H9 (cell line): ENCODE measurements at regions not wholly inside any gene's neighbourhood (a gene's known extent, or its start where the extent isn't known, plus 50 kb on each side); places are given as distances from the start of the nearest gene placed in this dataset.

ENCODE experiments used
- DNase-seq: peaks from one replicate; pipeline ENCODE4 v3.0.0-alpha.2; 2017
- H2AFZ ChIP-seq: one replicate; pipeline ENCODE4 v1.6.1; 2013; ENCODE audit warnings: mild to moderate bottlenecking, low read length, control low read depth, moderate library complexity
- H2AK5ac ChIP-seq: 2 replicates; pipeline ENCODE4 v1.6.1; 2013; ENCODE audit warnings: low read length, control low read depth, mixed read lengths; ENCODE audit not compliant: insufficient read length
- H2BK120ac ChIP-seq: one replicate; pipeline ENCODE4 v1.6.1; 2013; ENCODE audit warnings: low read depth, mild to moderate bottlenecking, low read length, control low read depth, inconsistent platforms; ENCODE audit not compliant: poor library complexity, severe bottlenecking
- H2BK12ac ChIP-seq: 2 replicates; pipeline ENCODE4 v1.6.1; 2013; ENCODE audit warnings: low read length, control low read depth, mixed read lengths, low read depth; ENCODE audit not compliant: insufficient read length
- H2BK15ac ChIP-seq: 2 replicates; pipeline ENCODE4 v1.6.1; 2013; ENCODE audit warnings: low read depth, low read length, control low read depth
- H2BK20ac ChIP-seq: one replicate; pipeline ENCODE4 v1.6.1; 2013; ENCODE audit warnings: low read depth, mild to moderate bottlenecking, low read length, control low read depth, inconsistent platforms; ENCODE audit not compliant: poor library complexity, severe bottlenecking
- H2BK5ac ChIP-seq: 2 replicates; pipeline ENCODE4 v1.6.1; 2013; ENCODE audit warnings: low read length, control low read depth, mixed read lengths; ENCODE audit not compliant: insufficient read length
- H3K14ac ChIP-seq: 2 replicates; pipeline ENCODE4 v1.6.1; 2013; ENCODE audit warnings: low read length, control low read depth; ENCODE audit not compliant: insufficient read depth
- H3K18ac ChIP-seq: 2 replicates; pipeline ENCODE4 v1.6.1; 2013; ENCODE audit warnings: low read depth, mild to moderate bottlenecking, mixed read lengths, low read length, control low read depth; ENCODE audit not compliant: insufficient read length
- H3K23ac ChIP-seq: 2 replicates; pipeline ENCODE4 v1.6.1; 2013; ENCODE audit warnings: low read length, control low read depth, mixed read lengths, low read depth; ENCODE audit not compliant: insufficient read length
- H3K23me2 ChIP-seq: 2 replicates; pipeline ENCODE4 v1.6.1; 2013; ENCODE audit warnings: low read depth, mild to moderate bottlenecking, mixed read lengths, low read length, control low read depth; ENCODE audit not compliant: insufficient read length, poor library complexity, severe bottlenecking
- H3K27ac ChIP-seq: 2 replicates; pipeline ENCODE4 v1.5.1; 2013; ENCODE audit warnings: low read length, control low read depth, mixed read lengths, low read depth; ENCODE audit not compliant: insufficient read length
- H3K27me3 ChIP-seq: 2 replicates; pipeline ENCODE4 v1.6.1; 2013; ENCODE audit warnings: low read length, control low read depth, inconsistent platforms; ENCODE audit not compliant: insufficient read depth
- H3K4ac ChIP-seq: 2 replicates; pipeline ENCODE4 v1.6.1; 2013; ENCODE audit warnings: low read depth, mild to moderate bottlenecking, control low read depth, inconsistent platforms, low read length, moderate library complexity
- H3K4me1 ChIP-seq: 2 replicates; pipeline ENCODE4 v1.6.1; 2013; ENCODE audit warnings: low read length, control low read depth, inconsistent platforms; ENCODE audit not compliant: insufficient read depth
- H3K4me2 ChIP-seq: 2 replicates; pipeline ENCODE4 v1.6.1; 2013; ENCODE audit warnings: low read length, control low read depth, mixed read lengths; ENCODE audit not compliant: insufficient read length, insufficient read depth
- H3K56ac ChIP-seq: 2 replicates; pipeline ENCODE4 v1.6.1; 2013; ENCODE audit warnings: low read depth, mild to moderate bottlenecking, mixed read lengths, low read length, control low read depth; ENCODE audit not compliant: insufficient read length
- H3K79me1 ChIP-seq: 2 replicates; pipeline ENCODE4 v1.6.1; 2013; ENCODE audit warnings: low read depth, mild to moderate bottlenecking, moderate library complexity, low read length, control low read depth, inconsistent platforms; ENCODE audit not compliant: insufficient read depth, poor library complexity, severe bottlenecking
- H3K79me2 ChIP-seq: 2 replicates; pipeline ENCODE4 v1.6.1; 2013; ENCODE audit warnings: low read length, control low read depth, inconsistent platforms; ENCODE audit not compliant: insufficient read depth
- H3K9ac ChIP-seq: 2 replicates; pipeline ENCODE4 v1.6.1; 2013; ENCODE audit warnings: low read length, control low read depth, mixed read lengths; ENCODE audit not compliant: insufficient read length; ENCODE audit errors: extremely low read depth
- H3K9me3 ChIP-seq: one replicate; pipeline ENCODE4 v1.6.1; 2013; ENCODE audit warnings: low read depth, low read length, inconsistent platforms; ENCODE audit not compliant: control insufficient read depth
- H3T11ph ChIP-seq: one replicate; pipeline ENCODE4 v1.6.1; 2013; ENCODE audit warnings: mild to moderate bottlenecking, low read length, control low read depth, inconsistent platforms
- H4K20me1 ChIP-seq: one replicate; pipeline ENCODE4 v1.6.1; 2013; ENCODE audit not compliant: control insufficient read depth, insufficient read length, insufficient read depth
- H4K5ac ChIP-seq: 2 replicates; pipeline ENCODE4 v1.6.1; 2013; ENCODE audit warnings: low read depth, mild to moderate bottlenecking, mixed read lengths, low read length, control low read depth; ENCODE audit not compliant: insufficient read length
- H4K8ac ChIP-seq: replicated peaks from 2 replicates; pipeline ENCODE4 v1.6.1; 2013; ENCODE audit warnings: low read length, control low read depth, mixed read lengths, low read depth; ENCODE audit not compliant: insufficient read length
- H4K91ac ChIP-seq: 2 replicates; pipeline ENCODE4 v1.6.1; 2013; ENCODE audit warnings: low read depth, mild to moderate bottlenecking, moderate library complexity, mixed read lengths, low read length, control low read depth; ENCODE audit not compliant: insufficient read length
- H3K27ac Mint-ChIP-seq, 3 experiments: 2 replicates in 2 of 3; 3 replicates in 1 of 3; pipeline ENCODE4 v1.8.0; 2020 to 2021; ENCODE audit warnings: mixed read lengths in 3 of 3, mild to moderate bottlenecking in 1 of 3, moderate library complexity in 1 of 3
- H3K27me3 Mint-ChIP-seq: 2 replicates; pipeline ENCODE4 v1.8.0; 2021; ENCODE audit warnings: low read depth, mild to moderate bottlenecking, moderate library complexity, mixed read lengths
- H3K36me3 Mint-ChIP-seq, 3 experiments: 2 replicates in 2 of 3; 3 replicates in 1 of 3; pipeline ENCODE4 v1.8.0; 2020 to 2021; ENCODE audit warnings: low read depth in 3 of 3, mixed read lengths in 3 of 3; ENCODE audit not compliant: insufficient read depth in 1 of 3
- H3K4me1 Mint-ChIP-seq, 2 experiments: 2 replicates each; pipeline ENCODE4 v1.8.0; 2020; ENCODE audit warnings: mixed read lengths in 2 of 2
- H3K4me3 Mint-ChIP-seq, 2 experiments: 2 replicates in 1 of 2; 3 replicates in 1 of 2; pipeline ENCODE4 v1.8.0; 2020 to 2021; ENCODE audit warnings: mild to moderate bottlenecking in 2 of 2, mixed read lengths in 2 of 2, moderate library complexity in 1 of 2
- H3K9me3 Mint-ChIP-seq, 2 experiments: 2 replicates in 1 of 2; 3 replicates in 1 of 2; pipeline ENCODE4 v1.8.0; 2020; ENCODE audit warnings: mild to moderate bottlenecking in 2 of 2, mixed read lengths in 2 of 2, moderate library complexity in 1 of 2
- CTCF ChIP-seq: fragments of 200-600 bp; sonication (generic); conservative IDR thresholded peaks from 3 replicates; pipeline ENCODE4 v1.8.0; 2021; ENCODE audit warnings: antibody characterized with exemption, mild to moderate bottlenecking
- WGBS: extraction: QIAGEN DNeasy Blood & Tissue Kit; methylation state at CpG from one replicate; pipeline ENCODE4 v1.1.7; 2013; ENCODE audit warnings: missing lambda C conversion rate, low lambda C conversion rate, mixed read lengths; ENCODE audit not compliant: insufficient read length; ENCODE audit errors: extremely low coverage; 5-methylcytosine and 5-hydroxymethylcytosine counted together

DNA sequence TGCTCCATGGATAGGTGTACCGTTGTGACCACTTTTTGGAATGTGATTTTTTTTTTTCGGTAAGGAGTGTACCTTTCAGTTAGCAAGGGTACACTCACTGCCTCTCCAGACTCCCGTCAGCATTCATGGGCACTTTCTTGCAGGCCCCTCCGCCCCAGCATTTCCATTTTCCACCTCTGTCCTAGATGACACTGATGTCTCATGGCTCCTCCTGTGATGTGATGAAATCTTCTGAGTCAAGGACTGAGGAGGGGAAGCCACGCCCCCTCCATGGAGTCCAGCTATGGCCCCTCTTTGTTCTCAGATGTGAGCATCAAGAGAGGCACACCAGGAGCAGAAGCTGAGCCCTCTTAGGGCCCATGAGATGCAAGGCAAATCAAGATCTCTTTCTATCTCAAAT is 61.8 kb downstream of the CTSL start:
- no peak overlapping the region for H3T11ph ChIP-seq
- H3K27ac ChIP-seq, result no peak overlapping the region
- no peak overlapping the region for H2AK5ac ChIP-seq
- no peaks in the 10 kb centered on the region for H3K9me3 Mint-ChIP-seq
- no peak overlapping the region for H4K91ac ChIP-seq
- H2BK15ac ChIP-seq, result no peak overlapping the region
- H3K36me3 Mint-ChIP-seq, result no peaks in the 10 kb centered on the region
- no peak overlapping the region for H3K14ac ChIP-seq
- peaks cover 4% of the 10 kb centered on the region; the same call in 1 of the 2 replicates for H3K27me3 Mint-ChIP-seq
- H2AFZ ChIP-seq, result no peak overlapping the region
- H3K4me2 ChIP-seq, result no peak overlapping the region
- H4K8ac ChIP-seq, result no peak overlapping the region
- no peak overlapping the region for H3K4me3 Mint-ChIP-seq
- no peaks in the 10 kb centered on the region for H3K79me1 ChIP-seq
- H3K79me2 ChIP-seq, result no peaks in the 10 kb centered on the region
- H3K4ac ChIP-seq, result no peak overlapping the region
- no peak overlapping the region for H4K5ac ChIP-seq
- H2BK20ac ChIP-seq, result no peak overlapping the region
- H3K18ac ChIP-seq, result no peak overlapping the region
- H3K23me2 ChIP-seq, result no peaks in the 10 kb centered on the region
- H2BK5ac ChIP-seq, result no peak overlapping the region
- H3K27me3 ChIP-seq, result no peaks in the 10 kb centered on the region
- no peak overlapping the region for H3K27ac Mint-ChIP-seq
- H3K4me1 ChIP-seq, result no peaks in the 10 kb centered on the region
- no peak overlapping the region for H2BK120ac ChIP-seq
- H4K20me1 ChIP-seq, result no peaks in the 10 kb centered on the region
- no peaks in the 10 kb centered on the region for H3K9me3 ChIP-seq
- H3K23ac ChIP-seq, result no peak overlapping the region
- no peak overlapping the region for H3K9ac ChIP-seq
- no peak overlapping the region for H3K56ac ChIP-seq
- peaks cover 10 to 12% of the 10 kb centered on the region in 2 experiments; a peak in 3 of 4 replicates for H3K4me1 Mint-ChIP-seq
- H2BK12ac ChIP-seq, result no peak overlapping the region
- no CpG with 5 or more reads among the region's 5 CpGs for WGBS
- TF ChIP-seq CTCF, result no peak
- DNase-seq, result no peak
